Nephron progenitor cell (in vitro differentiated cells): ENCODE measurements at regions not wholly inside any gene's neighbourhood (a gene's known extent, or its start where the extent isn't known, plus 50 kb on each side); places are given as distances from the start of the nearest gene placed in this dataset.

ENCODE experiments used
- DNase-seq: peaks from one replicate; pipeline ENCODE4 v3.0.0; 2021
- H3K27ac Mint-ChIP-seq: 2 replicates; pipeline ENCODE4 v1.8.0; 2021; ENCODE audit warnings: mild to moderate bottlenecking, moderate library complexity, mixed read lengths
- H3K27me3 Mint-ChIP-seq: 2 replicates; pipeline ENCODE4 v1.8.0; 2021; ENCODE audit warnings: mild to moderate bottlenecking, low read depth, mixed read lengths; ENCODE audit not compliant: poor library complexity
- H3K36me3 Mint-ChIP-seq: 2 replicates; pipeline ENCODE4 v1.8.0; 2021; ENCODE audit warnings: low read depth, mixed read lengths
- H3K4me1 Mint-ChIP-seq: 2 replicates; pipeline ENCODE4 v1.8.0; 2021; ENCODE audit warnings: mixed read lengths
- H3K4me3 Mint-ChIP-seq: 2 replicates; pipeline ENCODE4 v1.8.0; 2021; ENCODE audit warnings: mild to moderate bottlenecking, moderate library complexity, mixed read lengths
- H3K9me3 Mint-ChIP-seq: 2 replicates; pipeline ENCODE4 v1.8.0; 2021; ENCODE audit warnings: mild to moderate bottlenecking, moderate library complexity, mixed read lengths
- TF ChIP-seq, protein P1 (sequence below): fragments of 200-600 bp; sonication (generic); IDR thresholded peaks from 2 replicates; pipeline ENCODE4 v1.5.0; 2021; ENCODE audit warnings: antibody characterized with exemption

DNA sequence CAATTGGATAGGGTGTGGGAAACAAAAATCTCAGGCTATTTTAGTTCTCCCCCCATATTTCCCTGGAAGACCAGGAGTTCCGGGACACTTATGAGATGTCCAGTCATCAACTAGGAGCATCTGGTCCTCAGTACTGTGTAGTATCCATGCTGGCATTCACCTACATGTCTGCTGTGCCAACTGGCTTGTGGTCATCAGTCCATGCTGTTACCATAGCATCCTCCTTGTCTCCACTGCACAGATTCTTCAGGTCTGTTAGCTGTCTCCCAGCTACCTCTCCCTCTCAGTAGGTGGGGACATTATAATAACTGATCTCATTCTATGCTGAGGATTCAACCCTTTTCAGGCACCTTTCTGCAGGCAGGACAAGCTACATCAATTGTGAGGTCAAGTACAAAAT is 302.9 kb downstream of the BARHL2 start:
- H3K27ac Mint-ChIP-seq: no peak overlapping the region
- H3K4me1 Mint-ChIP-seq: no peaks in the 10 kb centered on the region
- H3K4me3 Mint-ChIP-seq: no peak overlapping the region
- TF ChIP-seq, protein P1, sequence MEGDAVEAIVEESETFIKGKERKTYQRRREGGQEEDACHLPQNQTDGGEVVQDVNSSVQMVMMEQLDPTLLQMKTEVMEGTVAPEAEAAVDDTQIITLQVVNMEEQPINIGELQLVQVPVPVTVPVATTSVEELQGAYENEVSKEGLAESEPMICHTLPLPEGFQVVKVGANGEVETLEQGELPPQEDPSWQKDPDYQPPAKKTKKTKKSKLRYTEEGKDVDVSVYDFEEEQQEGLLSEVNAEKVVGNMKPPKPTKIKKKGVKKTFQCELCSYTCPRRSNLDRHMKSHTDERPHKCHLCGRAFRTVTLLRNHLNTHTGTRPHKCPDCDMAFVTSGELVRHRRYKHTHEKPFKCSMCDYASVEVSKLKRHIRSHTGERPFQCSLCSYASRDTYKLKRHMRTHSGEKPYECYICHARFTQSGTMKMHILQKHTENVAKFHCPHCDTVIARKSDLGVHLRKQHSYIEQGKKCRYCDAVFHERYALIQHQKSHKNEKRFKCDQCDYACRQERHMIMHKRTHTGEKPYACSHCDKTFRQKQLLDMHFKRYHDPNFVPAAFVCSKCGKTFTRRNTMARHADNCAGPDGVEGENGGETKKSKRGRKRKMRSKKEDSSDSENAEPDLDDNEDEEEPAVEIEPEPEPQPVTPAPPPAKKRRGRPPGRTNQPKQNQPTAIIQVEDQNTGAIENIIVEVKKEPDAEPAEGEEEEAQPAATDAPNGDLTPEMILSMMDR: no peak
- peaks cover 13% of the 10 kb centered on the region for H3K9me3 Mint-ChIP-seq
- peaks cover 5% of the 10 kb centered on the region for H3K36me3 Mint-ChIP-seq
- H3K27me3 Mint-ChIP-seq: peaks cover 5% of the 10 kb centered on the region
- no peak for DNase-seq

DNA sequence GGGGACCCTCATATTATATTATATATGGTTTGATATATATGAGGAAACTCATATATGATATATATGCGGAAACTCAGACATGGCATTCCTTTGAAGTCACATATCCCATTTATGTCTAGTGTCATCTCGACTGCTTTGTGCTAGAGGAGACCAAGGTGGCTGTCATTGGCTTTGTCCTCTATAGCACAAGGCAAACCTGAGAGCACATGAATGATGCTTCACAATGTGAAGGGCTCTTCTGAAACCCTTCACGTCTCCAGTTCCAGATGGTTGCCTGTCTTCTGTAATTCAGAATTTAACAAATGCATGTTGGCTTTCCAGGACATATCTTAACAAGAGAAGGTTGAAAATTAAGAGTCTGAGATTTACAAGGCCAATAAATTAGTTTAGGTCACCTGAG is 303.6 kb downstream of the BARHL2 start:
- H3K9me3 Mint-ChIP-seq: peaks cover 13% of the 10 kb centered on the region
- no peaks in the 10 kb centered on the region for H3K4me1 Mint-ChIP-seq
- H3K27ac Mint-ChIP-seq: no peak overlapping the region
- TF ChIP-seq, protein P1: no peak
- peaks cover 5% of the 10 kb centered on the region for H3K36me3 Mint-ChIP-seq
- no peak for DNase-seq
- no peak overlapping the region for H3K4me3 Mint-ChIP-seq
- H3K27me3 Mint-ChIP-seq: peaks cover 5% of the 10 kb centered on the region

DNA sequence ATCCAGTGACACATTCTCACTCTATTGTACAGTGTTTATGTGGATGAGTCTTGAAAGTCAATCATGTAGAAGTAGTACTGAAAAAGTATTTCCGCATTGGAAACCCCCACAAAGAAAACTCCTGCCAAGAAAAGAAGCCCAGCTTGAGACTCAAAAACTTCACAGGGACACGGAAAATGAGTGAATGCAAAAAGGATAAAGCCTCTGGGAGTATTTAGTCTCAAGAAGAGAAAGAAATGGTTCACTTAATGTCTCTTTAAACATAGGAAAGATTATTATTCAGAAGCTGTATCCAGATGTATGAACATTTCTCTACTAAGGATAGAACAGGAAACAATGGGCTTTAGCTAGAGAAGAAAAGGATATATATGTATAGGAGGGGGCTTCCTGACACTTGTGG is 304.5 kb downstream of the BARHL2 start:
- TF ChIP-seq, protein P1: no peak
- H3K27ac Mint-ChIP-seq: no peak overlapping the region
- H3K27me3 Mint-ChIP-seq: peaks cover 5% of the 10 kb centered on the region
- H3K4me3 Mint-ChIP-seq: no peak overlapping the region
- H3K36me3 Mint-ChIP-seq: peaks cover 5% of the 10 kb centered on the region
- H3K4me1 Mint-ChIP-seq: no peaks in the 10 kb centered on the region
- no peak for DNase-seq
- H3K9me3 Mint-ChIP-seq: peaks cover 13% of the 10 kb centered on the region

DNA sequence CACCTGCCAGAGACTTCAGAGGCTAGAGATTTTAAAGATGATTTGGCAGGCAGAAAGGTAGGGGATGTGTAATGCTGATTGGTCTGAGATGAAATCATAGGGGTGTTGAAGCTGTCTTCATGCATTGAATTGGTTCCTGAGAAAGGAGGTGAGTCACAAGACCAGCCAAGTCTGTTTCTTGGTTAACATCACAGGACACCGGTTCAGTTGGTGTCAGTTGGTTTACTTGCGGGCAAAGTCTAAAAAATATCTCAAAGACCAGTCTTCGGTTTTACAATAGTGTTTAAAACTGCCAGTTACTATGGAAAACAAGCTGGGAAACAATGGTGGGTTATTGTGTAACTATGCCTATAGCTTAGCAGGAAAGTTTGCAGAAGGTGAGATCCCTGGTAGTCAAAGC is 305.9 kb downstream of the BARHL2 start:
- H3K27me3 Mint-ChIP-seq: peaks cover 5% of the 10 kb centered on the region
- H3K27ac Mint-ChIP-seq: no peak overlapping the region
- peaks cover 5% of the 10 kb centered on the region for H3K36me3 Mint-ChIP-seq
- TF ChIP-seq, protein P1: no peak
- no peak overlapping the region for H3K4me3 Mint-ChIP-seq
- H3K4me1 Mint-ChIP-seq: no peaks in the 10 kb centered on the region
- H3K9me3 Mint-ChIP-seq: peaks cover 8% of the 10 kb centered on the region
- DNase-seq: no peak

DNA sequence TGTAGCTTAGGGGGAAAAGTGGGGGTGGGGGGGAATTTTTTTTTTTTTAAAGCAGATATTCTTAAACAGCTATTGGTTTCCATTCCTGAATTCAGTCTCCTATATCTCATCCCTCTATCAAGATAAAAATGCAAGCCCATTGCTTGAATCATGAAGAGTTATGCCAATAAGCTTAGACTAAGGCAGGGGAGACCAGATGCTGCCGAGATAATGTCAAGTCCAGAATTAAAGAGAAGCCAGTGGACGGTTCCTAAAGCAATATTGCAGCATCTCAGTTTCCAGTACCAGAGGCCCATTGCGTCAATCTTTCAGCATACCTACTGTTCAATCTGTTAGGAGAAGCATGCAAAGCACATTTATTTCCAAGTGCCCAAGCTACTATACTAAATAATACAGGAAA is 309.4 kb downstream of the BARHL2 start:
- Mint-ChIP-seq H3K9me3 (no peaks in the 10 kb centered on the region), H3K27ac (no peak overlapping the region), H3K4me3 (no peak overlapping the region), H3K27me3 (peaks cover 5% of the 10 kb centered on the region), H3K4me1 (peaks cover 3% of the 10 kb centered on the region), H3K36me3 (no peaks in the 10 kb centered on the region)
- no peak for DNase-seq
- TF ChIP-seq, protein P1: no peak

DNA sequence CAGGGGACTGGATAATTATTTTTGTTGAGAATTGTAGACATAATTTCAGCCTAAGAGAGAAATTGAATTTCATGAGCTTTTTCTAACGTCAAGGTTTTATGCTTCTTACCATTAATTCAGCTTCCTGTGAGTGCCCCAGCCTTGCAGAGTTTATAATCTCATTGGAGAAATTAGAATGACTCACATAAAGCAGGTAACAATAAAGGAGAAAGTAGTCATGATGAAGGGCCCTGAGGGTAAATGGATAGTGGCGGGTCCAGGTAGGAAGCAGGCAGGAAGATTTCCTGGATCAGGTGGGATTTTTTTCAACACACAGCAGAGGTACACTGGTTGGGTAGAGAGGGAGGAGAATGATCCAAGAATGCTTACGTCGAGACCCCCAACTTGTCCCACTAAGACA is 311.4 kb downstream of the BARHL2 start:
- peaks cover 7% of the 10 kb centered on the region for H3K4me1 Mint-ChIP-seq
- no peaks in the 10 kb centered on the region for H3K27me3 Mint-ChIP-seq
- H3K4me3 Mint-ChIP-seq: no peak overlapping the region
- no peaks in the 10 kb centered on the region for H3K36me3 Mint-ChIP-seq
- H3K27ac Mint-ChIP-seq: no peak overlapping the region
- TF ChIP-seq, protein P1: no peak
- no peak for DNase-seq
- no peaks in the 10 kb centered on the region for H3K9me3 Mint-ChIP-seq
